ENCODE measurements at regions not wholly inside any gene's neighbourhood (a gene's known extent, or its start where the extent isn't known, plus 50 kb on each side); places are given as distances from the start of the nearest gene placed in this dataset.

DNA sequence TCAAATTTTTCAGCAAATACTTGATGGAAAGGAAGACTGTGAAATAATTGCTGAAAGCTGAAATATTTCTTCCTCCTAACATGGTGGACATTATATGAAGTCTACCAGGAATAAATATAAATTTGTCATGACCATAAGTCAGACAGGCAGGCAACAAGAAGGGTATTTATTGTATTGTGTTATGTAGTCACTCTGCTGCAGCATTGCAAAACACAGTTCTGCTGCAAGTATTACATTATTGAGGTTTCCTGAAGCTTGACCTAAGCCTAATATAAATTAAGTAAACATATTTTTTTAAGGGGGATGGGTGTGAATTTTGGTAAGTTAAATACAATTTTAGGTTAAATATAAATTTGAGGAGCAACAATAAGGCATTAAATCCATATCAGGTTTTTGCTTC, 60.2 kb upstream of the MAOA start:
- H3K4me3 ChIP-seq = no peak overlapping the region

DNA sequence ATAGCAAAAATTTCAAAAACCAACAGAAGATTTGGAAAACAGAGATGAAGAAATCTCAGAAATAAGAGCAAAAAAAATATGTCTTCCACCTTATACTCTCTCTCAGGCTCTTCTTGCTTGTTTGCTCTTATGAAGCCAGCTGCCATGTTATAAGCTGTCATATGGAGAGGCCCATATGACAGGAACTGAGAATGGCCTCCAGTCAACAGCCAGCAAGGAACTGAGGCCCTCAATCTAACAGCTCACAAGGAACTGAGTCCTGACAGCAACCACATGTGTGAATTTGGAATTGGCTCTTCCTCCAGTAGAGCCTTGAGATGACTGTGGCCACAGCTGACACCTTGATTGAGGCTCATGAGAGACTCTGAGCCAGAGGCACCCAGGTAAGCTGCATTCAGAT, 51.3 kb upstream of the MAOA start:
- Histone ChIP-seq H3K27ac (peak overlapping the region; percentile 77; the same call in 1 of the 2 replicates), H3K9ac (ENCODE audit: insufficient read length) (no peak overlapping the region), H3K4me3 (no peak overlapping the region; the same call in none of the 2 replicates), H3K9me3 (ENCODE audit: low read depth, low read length) (no peaks in the 10 kb centered on the region), H3K36me3 (ENCODE audit: insufficient read depth, low read length) (no peaks in the 10 kb centered on the region; the same call in 1 of the 2 replicates)
- no peak for TF ChIP-seq EZH2 (IDR thresholded peaks at IDR 0.05)
- TF ChIP-seq FOXP2 (optimal IDR thresholded peaks at IDR 0.05; ENCODE audit: control extremely low read depth, extremely low read length, insufficient read depth) = no peak
- TF ChIP-seq POLR2AphosphoS5 (IDR thresholded peaks at IDR 0.05; ENCODE audit: borderline replicate concordance, low read depth, low read length) = no peak
- DNase-seq (ENCODE audit: low read depth, low spot score) = no peak

More for the DNA sequence above, 60.2 kb upstream of the MAOA start:
- TF ChIP-seq FOXP2 (optimal IDR thresholded peaks at IDR 0.05; ENCODE audit: control extremely low read depth, extremely low read length, insufficient read depth) (no peak), POLR2AphosphoS5 (IDR thresholded peaks at IDR 0.05; ENCODE audit: borderline replicate concordance, low read depth, low read length) (no peak), EZH2 (IDR thresholded peaks at IDR 0.05) (no peak)
- H3K9me3 ChIP-seq (ENCODE audit: low read depth, low read length) = no peaks in the 10 kb centered on the region
- H3K27ac ChIP-seq = no peak overlapping the region
- H3K36me3 ChIP-seq (ENCODE audit: insufficient read depth, low read length) = no peaks in the 10 kb centered on the region
- no peak overlapping the region for H3K9ac ChIP-seq (ENCODE audit: insufficient read length)
- DNase-seq (ENCODE audit: low read depth, low spot score) = no peak

DNA sequence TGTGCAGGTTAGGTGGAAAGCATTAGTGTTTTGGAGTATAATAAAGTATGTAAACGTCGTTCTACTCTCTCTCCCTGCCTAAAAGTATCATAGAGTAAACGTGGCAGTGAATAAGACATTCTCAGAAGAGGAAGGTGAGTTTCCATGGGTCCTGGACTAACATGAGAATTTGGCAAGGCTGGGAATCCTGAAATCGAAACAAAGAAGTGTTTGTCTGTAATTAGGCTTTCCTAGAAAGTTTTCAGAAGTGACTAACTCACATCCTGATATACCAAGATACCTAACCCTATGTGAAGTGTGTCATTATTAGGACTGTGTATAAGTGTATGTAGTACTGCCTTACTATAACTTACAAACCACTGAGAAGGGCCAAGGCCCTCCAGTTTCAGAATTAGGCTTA, 50.7 kb upstream of the MAOA start:
- H3K9ac ChIP-seq (ENCODE audit: insufficient read length) = no peak overlapping the region
- no peak overlapping the region for H3K27ac ChIP-seq
- H3K9me3 ChIP-seq (ENCODE audit: low read depth, low read length) = no peaks in the 10 kb centered on the region
- TF ChIP-seq POLR2AphosphoS5 (IDR thresholded peaks at IDR 0.05; ENCODE audit: borderline replicate concordance, low read depth, low read length) (no peak), FOXP2 (optimal IDR thresholded peaks at IDR 0.05; ENCODE audit: control extremely low read depth, extremely low read length, insufficient read depth) (no peak), EZH2 (IDR thresholded peaks at IDR 0.05) (no peak)
- H3K36me3 ChIP-seq (ENCODE audit: insufficient read depth, low read length) = no peaks in the 10 kb centered on the region; the same call in 1 of the 2 replicates
- no peak for DNase-seq (ENCODE audit: low read depth, low spot score)
- no peak overlapping the region for H3K4me3 ChIP-seq

Measured in SK-N-MC (cell line).